GM12891 (cell line): ENCODE measurements at regions not wholly inside any gene's neighbourhood (a gene's known extent, or its start where the extent isn't known, plus 50 kb on each side); places are given as distances from the start of the nearest gene placed in this dataset.

Experiments
- DNase-seq: peaks from one replicate; pipeline ENCODE4 v3.0.0; 2011; ENCODE audit warnings: low spot score; ENCODE audit not compliant: insufficient read length
- FAIRE-seq: peaks from 2 replicates; lab custom pipeline; 2011; peaks lifted over from hg19 to GRCh38; lab: Jason Lieb, UNC
- PAX5 ChIP-seq: IDR thresholded peaks from 2 replicates; pipeline ENCODE4 v1.6.1; 2011; ENCODE audit warnings: low read length, moderate library complexity, mild to moderate bottlenecking; ENCODE audit not compliant: insufficient read depth, severe bottlenecking
- POLR2A ChIP-seq: IDR thresholded peaks from 2 replicates; pipeline ENCODE4 v1.6.1; 2011; ENCODE audit warnings: low read depth, low read length, control low read depth
- POLR2AphosphoS5 ChIP-seq: IDR thresholded peaks from 2 replicates; pipeline ENCODE4 v1.6.1; 2011; ENCODE audit warnings: low read depth, low read length, control low read depth
- POU2F2 ChIP-seq: IDR thresholded peaks from 2 replicates; pipeline ENCODE4 v1.6.1; 2011; ENCODE audit warnings: low read depth, mild to moderate bottlenecking, control low read depth, low read length, moderate library complexity
- SPI1 ChIP-seq: IDR thresholded peaks from 2 replicates; pipeline ENCODE4 v1.6.1; 2011; ENCODE audit warnings: low read depth, low read length, control low read depth
- TAF1 ChIP-seq: IDR thresholded peaks from 2 replicates; pipeline ENCODE4 v1.6.1; 2011; ENCODE audit warnings: low read depth, low read length, control low read depth

GRCh38 chr13:22219709-22220108 lies 548.8 kb downstream of the FGF9 start:
- TF ChIP-seq POU2F2 (no peak), POLR2A (no peak), TAF1 (no peak), SPI1 (no peak), POLR2AphosphoS5 (no peak), PAX5 (no peak)
- FAIRE-seq (no peak), DNase-seq (no peak)

- DNase-seq (no peak), FAIRE-seq (no peak)
- no peak for TF ChIP-seq POLR2AphosphoS5
- no peak for TF ChIP-seq SPI1
- no peak for TF ChIP-seq POLR2A
- TF ChIP-seq TAF1, result no peak
- no peak for TF ChIP-seq PAX5
- no peak for TF ChIP-seq POU2F2
These were observed 549.6 kb downstream of the FGF9 start for GRCh38 chr13:22220151-22221135.

- DNase-seq (no peak), FAIRE-seq (no peak)
- TF ChIP-seq POLR2AphosphoS5, result no peak
- no peak for TF ChIP-seq PAX5
- no peak for TF ChIP-seq POU2F2
- TF ChIP-seq TAF1, result no peak
- TF ChIP-seq POLR2A, result no peak
- no peak for TF ChIP-seq SPI1
These were observed 552.5 kb downstream of the FGF9 start for GRCh38 chr13:22223411-22223810.

GRCh38 chr13:22226086-22226485 lies 555.2 kb downstream of the FGF9 start:
- FAIRE-seq (no peak), DNase-seq (no peak)
- TF ChIP-seq TAF1 (no peak), POLR2AphosphoS5 (no peak), PAX5 (no peak), POLR2A (no peak), POU2F2 (no peak), SPI1 (no peak)

GRCh38 chr13:22227895-22228294 lies 557.0 kb downstream of the FGF9 start:
- peak; percentile 52; the same call in 1 of the 2 replicates for TF ChIP-seq SPI1
- TF ChIP-seq TAF1, result no peak
- FAIRE-seq (no peak), DNase-seq (no peak)

- FAIRE-seq (no peak), DNase-seq (no peak)
These were observed 559.0 kb downstream of the FGF9 start for GRCh38 chr13:22229916-22230315.

GRCh38 chr13:22232186-22232585 lies 561.3 kb downstream of the FGF9 start:
- no peak for FAIRE-seq
- DNase-seq, result no peak
- TF ChIP-seq PAX5 (no peak), POLR2AphosphoS5 (no peak)

More at GRCh38 chr13:22229916-22230315, 559.0 kb downstream of the FGF9 start:
- TF ChIP-seq POLR2AphosphoS5 (no peak), POLR2A (no peak), PAX5 (no peak), POU2F2 (no peak), SPI1 (no peak), TAF1 (no peak)

- DNase-seq (no peak), FAIRE-seq (no peak)
- TF ChIP-seq TAF1 (no peak), POLR2AphosphoS5 (no peak), POLR2A (no peak), PAX5 (no peak), POU2F2 (no peak), SPI1 (no peak)
These were observed 564.5 kb downstream of the FGF9 start for GRCh38 chr13:22235285-22235949.

- no peak for FAIRE-seq
- TF ChIP-seq SPI1 (no peak), PAX5 (no peak), TAF1 (no peak), POLR2AphosphoS5 (no peak), POU2F2 (no peak), POLR2A (no peak)
- DNase-seq, result no peak
These were observed 565.0 kb downstream of the FGF9 start for GRCh38 chr13:22235950-22236290.

- FAIRE-seq (no peak), DNase-seq (no peak)
- no peak for TF ChIP-seq TAF1
- no peak for TF ChIP-seq POU2F2
- no peak for TF ChIP-seq PAX5
- no peak for TF ChIP-seq SPI1
- TF ChIP-seq POLR2AphosphoS5, result no peak
- TF ChIP-seq POLR2A, result no peak
These were observed 567.4 kb downstream of the FGF9 start for GRCh38 chr13:22238269-22238668.
